ENCODE measurements at regions not wholly inside any gene's neighbourhood (a gene's known extent, or its start where the extent isn't known, plus 50 kb on each side); places are given as distances from the start of the nearest gene placed in this dataset.

DNA sequence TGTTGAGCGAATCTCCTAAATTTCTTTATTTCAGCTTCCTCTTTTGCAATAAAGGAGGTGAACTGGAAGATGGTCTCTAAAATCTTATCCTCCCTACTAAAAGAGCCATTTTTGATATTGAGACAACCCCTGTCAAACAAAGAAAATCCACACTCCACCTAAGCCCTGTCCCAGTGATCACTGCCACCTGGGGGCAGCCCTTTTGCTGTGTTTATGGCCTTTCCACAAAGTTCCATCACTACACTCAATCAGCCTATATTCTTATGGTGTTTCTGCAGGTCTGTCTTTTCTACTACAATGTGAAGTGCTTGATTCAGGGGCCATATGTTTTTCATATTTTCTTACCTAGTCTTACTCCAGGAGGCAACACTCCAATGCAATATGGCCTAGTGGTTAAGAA lies 163.7 kb downstream of the BMP4 start:
- Histone ChIP-seq H4K20me1 (ENCODE audit: insufficient read depth) (no peaks in the 10 kb centered on the region), H3K79me2 (ENCODE audit: insufficient read depth) (no peaks in the 10 kb centered on the region), H3K27ac (ENCODE audit: low read depth in 2 of 2, low read length in 1 of 2) (no peak overlapping the region), H3K9me2 (no peaks in the 10 kb centered on the region), H3K4me3 (ENCODE audit: low read depth in 2 of 2, low read length in 1 of 2) (no peak overlapping the region), H3K9ac (no peak overlapping the region), H3K36me3 (replicated peaks in 1 of 2; ENCODE audit: control insufficient read depth in 1 of 2, insufficient read depth in 2 of 2, low read length in 1 of 2) (no peaks in the 10 kb centered on the region), H3K4me2 (no peak overlapping the region), H3F3A (replicated peaks; ENCODE audit: insufficient read depth) (no peaks in the 10 kb centered on the region), H3K27me3 (ENCODE audit: insufficient read depth) (no peaks in the 10 kb centered on the region), H2AFZ (ENCODE audit: low read depth) (no peak overlapping the region), H3K4me1 (ENCODE audit: control insufficient read depth in 1 of 2, insufficient read depth in 2 of 2, low read depth in 1 of 2, low read length in 1 of 2) (no peaks in the 10 kb centered on the region), H3K9me3 (no peaks in the 10 kb centered on the region)
- 18% methylated on average over 1 of the region's 1 CpG for WGBS (ENCODE audit: low lambda C conversion rate)
- ChIA-PET CTCF (interaction anchor here (1.2 to 2.0 kb wide), 2 partner anchors 20 to 555 kb away, joined by 3 to 6 read pairs; no protein-coding TSS in a partner anchor), POLR2A (no interaction called here)
- no peak for DNase-seq
- TF ChIP-seq, protein P1, sequence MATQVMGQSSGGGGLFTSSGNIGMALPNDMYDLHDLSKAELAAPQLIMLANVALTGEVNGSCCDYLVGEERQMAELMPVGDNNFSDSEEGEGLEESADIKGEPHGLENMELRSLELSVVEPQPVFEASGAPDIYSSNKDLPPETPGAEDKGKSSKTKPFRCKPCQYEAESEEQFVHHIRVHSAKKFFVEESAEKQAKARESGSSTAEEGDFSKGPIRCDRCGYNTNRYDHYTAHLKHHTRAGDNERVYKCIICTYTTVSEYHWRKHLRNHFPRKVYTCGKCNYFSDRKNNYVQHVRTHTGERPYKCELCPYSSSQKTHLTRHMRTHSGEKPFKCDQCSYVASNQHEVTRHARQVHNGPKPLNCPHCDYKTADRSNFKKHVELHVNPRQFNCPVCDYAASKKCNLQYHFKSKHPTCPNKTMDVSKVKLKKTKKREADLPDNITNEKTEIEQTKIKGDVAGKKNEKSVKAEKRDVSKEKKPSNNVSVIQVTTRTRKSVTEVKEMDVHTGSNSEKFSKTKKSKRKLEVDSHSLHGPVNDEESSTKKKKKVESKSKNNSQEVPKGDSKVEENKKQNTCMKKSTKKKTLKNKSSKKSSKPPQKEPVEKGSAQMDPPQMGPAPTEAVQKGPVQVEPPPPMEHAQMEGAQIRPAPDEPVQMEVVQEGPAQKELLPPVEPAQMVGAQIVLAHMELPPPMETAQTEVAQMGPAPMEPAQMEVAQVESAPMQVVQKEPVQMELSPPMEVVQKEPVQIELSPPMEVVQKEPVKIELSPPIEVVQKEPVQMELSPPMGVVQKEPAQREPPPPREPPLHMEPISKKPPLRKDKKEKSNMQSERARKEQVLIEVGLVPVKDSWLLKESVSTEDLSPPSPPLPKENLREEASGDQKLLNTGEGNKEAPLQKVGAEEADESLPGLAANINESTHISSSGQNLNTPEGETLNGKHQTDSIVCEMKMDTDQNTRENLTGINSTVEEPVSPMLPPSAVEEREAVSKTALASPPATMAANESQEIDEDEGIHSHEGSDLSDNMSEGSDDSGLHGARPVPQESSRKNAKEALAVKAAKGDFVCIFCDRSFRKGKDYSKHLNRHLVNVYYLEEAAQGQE (IDR thresholded peaks at IDR 0.05; ENCODE audit: low read depth, low read length) = no peak
- TF ChIP-seq EP300 (IDR thresholded peaks at IDR 0.05; ENCODE audit: borderline replicate concordance in 1 of 2, low read depth in 1 of 2, low read length in 1 of 2) (no peak), RFX5 (IDR thresholded peaks at IDR 0.05; ENCODE audit: low read length) (no peak), RAD21 (IDR thresholded peaks at IDR 0.05; ENCODE audit: low read length) (no peak), FOSL2 (IDR thresholded peaks at IDR 0.05; ENCODE audit: borderline replicate concordance, low read depth) (no peak)

DNA sequence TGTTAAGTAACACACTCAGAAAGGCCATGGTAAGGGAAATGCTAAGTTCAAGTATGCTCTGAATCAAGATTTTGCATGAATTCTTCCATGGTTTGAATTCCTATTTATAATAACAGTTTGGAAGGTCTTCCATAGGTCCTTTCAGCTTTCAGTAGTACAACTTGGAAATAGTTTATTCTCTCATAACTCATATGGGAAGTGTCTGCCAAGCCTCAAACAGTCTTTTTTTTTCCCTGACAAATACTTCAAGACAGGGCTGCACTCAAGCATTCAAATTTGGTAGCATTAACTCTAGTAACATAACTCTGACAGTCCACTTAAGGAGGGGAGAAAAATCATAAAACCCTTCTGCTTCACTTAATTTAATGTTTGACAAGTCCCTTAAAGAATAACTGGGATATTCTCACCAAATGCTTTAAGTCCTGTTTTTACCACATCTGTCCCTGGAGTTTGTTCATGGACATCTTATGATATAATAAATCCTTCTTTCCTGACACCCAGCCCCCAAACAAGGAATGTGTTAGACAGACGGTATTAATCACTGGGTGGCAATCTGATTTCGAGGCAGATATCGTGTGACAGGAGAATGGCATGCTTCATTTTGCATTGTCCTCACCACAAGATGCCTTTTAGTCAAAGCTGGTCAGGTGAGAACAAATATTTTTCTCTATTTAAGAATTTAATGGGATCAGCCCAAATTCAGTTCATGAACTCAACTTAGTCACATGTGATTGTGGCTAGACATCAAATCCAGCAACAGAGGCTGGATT lies 165.7 kb downstream of the BMP4 start:
- Histone ChIP-seq H4K20me1 (ENCODE audit: insufficient read depth) (no peaks in the 10 kb centered on the region), H3F3A (replicated peaks; ENCODE audit: insufficient read depth) (no peaks in the 10 kb centered on the region), H3K79me2 (ENCODE audit: insufficient read depth) (no peaks in the 10 kb centered on the region), H3K4me1 (ENCODE audit: control insufficient read depth in 1 of 2, insufficient read depth in 2 of 2, low read depth in 1 of 2, low read length in 1 of 2) (no peaks in the 10 kb centered on the region), H3K27me3 (ENCODE audit: insufficient read depth) (no peaks in the 10 kb centered on the region), H3K27ac (ENCODE audit: low read depth in 2 of 2, low read length in 1 of 2) (no peak overlapping the region), H3K9me2 (no peaks in the 10 kb centered on the region), H2AFZ (ENCODE audit: low read depth) (no peak overlapping the region), H3K36me3 (replicated peaks in 1 of 2; ENCODE audit: control insufficient read depth in 1 of 2, insufficient read depth in 2 of 2, low read length in 1 of 2) (no peaks in the 10 kb centered on the region), H3K9me3 (no peaks in the 10 kb centered on the region), H3K4me2 (no peak overlapping the region), H3K9ac (no peak overlapping the region), H3K4me3 (ENCODE audit: low read depth in 2 of 2, low read length in 1 of 2) (no peak overlapping the region)
- TF ChIP-seq RAD21 (IDR thresholded peaks at IDR 0.05; ENCODE audit: low read length) (no peak), FOXJ3 (CRISPR knock-in tag; IDR thresholded peaks at IDR 0.05) (no peak), GABPA (IDR thresholded peaks at IDR 0.05; ENCODE audit: low read depth) (no peak), NFIC (IDR thresholded peaks at IDR 0.05; ENCODE audit: borderline replicate concordance) (no peak), JUND (IDR thresholded peaks at IDR 0.05) (no peak), ELF1 (IDR thresholded peaks at IDR 0.05) (no peak)
- TF ChIP-seq, protein P2, sequence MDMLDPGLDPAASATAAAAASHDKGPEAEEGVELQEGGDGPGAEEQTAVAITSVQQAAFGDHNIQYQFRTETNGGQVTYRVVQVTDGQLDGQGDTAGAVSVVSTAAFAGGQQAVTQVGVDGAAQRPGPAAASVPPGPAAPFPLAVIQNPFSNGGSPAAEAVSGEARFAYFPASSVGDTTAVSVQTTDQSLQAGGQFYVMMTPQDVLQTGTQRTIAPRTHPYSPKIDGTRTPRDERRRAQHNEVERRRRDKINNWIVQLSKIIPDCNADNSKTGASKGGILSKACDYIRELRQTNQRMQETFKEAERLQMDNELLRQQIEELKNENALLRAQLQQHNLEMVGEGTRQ (IDR thresholded peaks at IDR 0.05; ENCODE audit: borderline replicate concordance, low read depth, low read length) = no peak
- DNase-seq = no peak
- POLR2A ChIA-PET = no interaction called here
- CTCF ChIA-PET = interaction anchor here (1.1 kb wide), 1 partner anchor 161 kb away, joined by 3 read pairs; no protein-coding TSS in a partner anchor
- 10% methylated on average over 3 of the region's 3 CpGs for WGBS (ENCODE audit: low lambda C conversion rate)
